ENCODE measurements at regions not wholly inside any gene's neighbourhood (a gene's known extent, or its start where the extent isn't known, plus 50 kb on each side); places are given as distances from the start of the nearest gene placed in this dataset.

DNA sequence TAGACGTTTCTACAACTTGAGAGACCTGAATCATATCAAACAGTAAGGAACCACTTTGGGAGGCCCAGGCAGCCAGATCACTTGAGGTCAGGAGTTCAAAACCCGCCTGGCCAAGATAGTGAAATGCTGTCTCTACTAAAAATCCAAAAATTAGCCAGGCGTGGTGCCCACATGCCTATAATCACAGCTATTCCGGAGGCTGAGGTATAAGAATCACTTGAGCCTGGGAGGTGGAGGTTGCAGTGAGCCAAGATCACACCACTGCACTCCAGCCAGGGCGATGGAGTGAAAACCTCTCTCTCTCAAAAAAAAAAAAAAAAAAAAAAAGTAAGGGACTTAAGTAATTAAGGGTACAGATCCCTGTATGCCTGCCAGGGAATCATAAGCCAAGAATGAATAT lies 103.4 kb upstream of the NUDT7 start:
- no peak overlapping the region for H3K4me3 ChIP-seq (ENCODE audit: low read length)
- H3K27me3 ChIP-seq (replicated peaks; ENCODE audit: control insufficient read depth, insufficient read depth, low read length): peaks cover 6% of the 10 kb centered on the region
- H3K9me3 ChIP-seq (ENCODE audit: control insufficient read depth, low read length): no peaks in the 10 kb centered on the region
- DNase-seq (ENCODE audit: low read depth): no peak
- H3K9ac ChIP-seq (ENCODE audit: low read length): no peak overlapping the region
- H3K36me3 ChIP-seq (ENCODE audit: control insufficient read depth, insufficient read depth, low read length, severe bottlenecking): no peaks in the 10 kb centered on the region
- H3K4me1 ChIP-seq (ENCODE audit: control insufficient read depth, insufficient read depth, low read length): no peaks in the 10 kb centered on the region

DNA sequence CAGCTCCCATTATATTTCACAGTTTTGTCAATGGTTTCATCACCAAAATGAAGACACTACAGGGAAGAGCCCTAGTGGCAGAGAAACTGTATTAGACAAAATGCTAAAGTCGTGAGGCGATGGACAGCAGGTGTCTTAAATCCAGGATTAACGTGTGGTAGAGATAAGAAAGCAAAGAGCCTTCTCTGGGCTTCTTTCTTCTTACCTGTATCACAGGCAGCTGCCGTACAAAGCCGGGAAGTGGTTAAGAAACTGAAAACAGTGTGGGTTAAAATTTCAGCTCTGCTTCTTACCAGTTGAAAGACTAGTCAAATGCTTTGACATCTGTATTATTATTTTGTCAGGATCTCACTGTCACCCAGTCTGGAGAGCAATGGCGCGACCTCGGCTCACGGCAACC lies 98.2 kb upstream of the NUDT7 start:
- no peak for DNase-seq (ENCODE audit: low read depth)

DNA sequence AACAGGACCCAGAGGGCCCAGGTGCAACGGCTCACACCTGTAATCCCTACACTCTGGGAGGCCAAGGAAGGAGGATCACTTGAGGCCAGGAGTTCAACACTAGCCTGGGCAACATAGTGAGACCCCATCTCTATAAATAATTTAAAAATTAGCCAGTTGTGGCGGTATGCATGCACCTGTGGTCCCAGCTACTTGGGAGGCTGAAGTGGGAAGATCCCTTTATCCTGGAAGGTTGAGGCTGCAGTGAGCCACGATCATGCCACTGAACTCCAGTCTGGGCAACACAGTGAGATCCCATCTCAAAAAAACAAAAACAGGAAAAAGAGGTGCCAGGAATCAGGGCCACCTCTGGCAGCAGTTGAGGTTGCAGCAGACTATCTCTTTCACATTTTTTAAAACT lies 85.7 kb upstream of the NUDT7 start:
- Histone ChIP-seq H3K4me3 (ENCODE audit: low read length) (no peak overlapping the region), H3K9ac (ENCODE audit: low read length) (no peak overlapping the region), H3K36me3 (ENCODE audit: control insufficient read depth, insufficient read depth, low read length, severe bottlenecking) (no peaks in the 10 kb centered on the region), H3K9me3 (ENCODE audit: control insufficient read depth, low read length) (no peaks in the 10 kb centered on the region), H3K27me3 (replicated peaks; ENCODE audit: control insufficient read depth, insufficient read depth, low read length) (peaks cover 6% of the 10 kb centered on the region), H3K4me1 (ENCODE audit: control insufficient read depth, insufficient read depth, low read length) (peaks cover 16% of the 10 kb centered on the region)
- DNase-seq (ENCODE audit: low read depth): no peak

More for the DNA sequence above, 98.2 kb upstream of the NUDT7 start:
- no peaks in the 10 kb centered on the region for H3K36me3 ChIP-seq (ENCODE audit: control insufficient read depth, insufficient read depth, low read length, severe bottlenecking)
- no peaks in the 10 kb centered on the region for H3K9me3 ChIP-seq (ENCODE audit: control insufficient read depth, low read length)
- H3K9ac ChIP-seq (ENCODE audit: low read length): no peak overlapping the region
- H3K4me1 ChIP-seq (ENCODE audit: control insufficient read depth, insufficient read depth, low read length): no peaks in the 10 kb centered on the region
- H3K4me3 ChIP-seq (ENCODE audit: low read length): no peak overlapping the region
- H3K27me3 ChIP-seq (replicated peaks; ENCODE audit: control insufficient read depth, insufficient read depth, low read length): no peaks in the 10 kb centered on the region

DNA sequence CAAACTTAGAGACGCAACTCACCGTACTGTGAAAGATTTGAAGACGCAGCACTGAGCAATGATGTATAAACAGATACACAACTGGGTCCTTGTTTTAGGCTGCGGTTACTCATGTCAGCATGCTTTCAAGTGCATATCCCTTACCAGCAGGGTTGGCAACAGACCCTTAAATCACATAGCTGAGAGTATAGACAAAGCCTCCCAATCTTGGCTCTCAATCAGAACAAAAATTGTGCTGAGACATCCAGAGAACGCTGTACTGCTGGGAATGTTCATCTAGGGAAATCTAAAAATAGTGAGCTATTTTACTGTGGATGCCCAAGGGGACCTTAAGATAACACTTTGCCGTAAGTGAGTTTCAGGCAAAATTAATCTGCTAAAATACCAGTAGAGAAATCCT lies 84.4 kb upstream of the NUDT7 start:
- H3K9ac ChIP-seq (ENCODE audit: low read length): no peak overlapping the region
- DNase-seq (ENCODE audit: low read depth): no peak
- H3K9me3 ChIP-seq (ENCODE audit: control insufficient read depth, low read length): no peaks in the 10 kb centered on the region
- peaks cover 12% of the 10 kb centered on the region for H3K27me3 ChIP-seq (replicated peaks; ENCODE audit: control insufficient read depth, insufficient read depth, low read length)
- H3K4me3 ChIP-seq (ENCODE audit: low read length): no peak overlapping the region
- H3K4me1 ChIP-seq (ENCODE audit: control insufficient read depth, insufficient read depth, low read length): peaks cover 16% of the 10 kb centered on the region
- H3K36me3 ChIP-seq (ENCODE audit: control insufficient read depth, insufficient read depth, low read length, severe bottlenecking): no peaks in the 10 kb centered on the region

DNA sequence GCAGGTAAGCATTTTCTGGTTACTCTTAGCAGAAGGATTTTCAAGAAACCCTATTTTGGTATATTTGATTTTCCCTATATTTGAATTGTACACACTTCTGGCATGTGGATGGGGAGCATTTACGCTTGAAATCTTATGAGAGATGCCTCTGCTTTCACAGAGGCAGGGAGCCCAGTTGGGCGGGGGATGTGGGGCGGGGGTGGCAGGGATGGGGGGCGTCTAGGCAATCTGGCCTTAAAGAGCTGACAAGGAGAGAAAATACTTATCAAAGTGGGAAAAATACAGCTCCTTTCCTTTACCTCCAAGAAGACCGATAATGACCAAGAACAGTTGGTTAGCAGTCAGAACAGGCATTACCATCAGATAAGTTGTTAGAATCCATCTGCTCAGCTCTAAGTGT lies 79.1 kb upstream of the NUDT7 start:
- H3K9ac ChIP-seq (ENCODE audit: low read length): no peak overlapping the region
- peaks cover 12% of the 10 kb centered on the region for H3K27me3 ChIP-seq (replicated peaks; ENCODE audit: control insufficient read depth, insufficient read depth, low read length)
- H3K9me3 ChIP-seq (ENCODE audit: control insufficient read depth, low read length): no peaks in the 10 kb centered on the region
- H3K4me1 ChIP-seq (ENCODE audit: control insufficient read depth, insufficient read depth, low read length): peaks cover 10% of the 10 kb centered on the region
- H3K4me3 ChIP-seq (ENCODE audit: low read length): no peak overlapping the region
- H3K36me3 ChIP-seq (ENCODE audit: control insufficient read depth, insufficient read depth, low read length, severe bottlenecking): no peaks in the 10 kb centered on the region
- no peak for DNase-seq (ENCODE audit: low read depth)

DNA sequence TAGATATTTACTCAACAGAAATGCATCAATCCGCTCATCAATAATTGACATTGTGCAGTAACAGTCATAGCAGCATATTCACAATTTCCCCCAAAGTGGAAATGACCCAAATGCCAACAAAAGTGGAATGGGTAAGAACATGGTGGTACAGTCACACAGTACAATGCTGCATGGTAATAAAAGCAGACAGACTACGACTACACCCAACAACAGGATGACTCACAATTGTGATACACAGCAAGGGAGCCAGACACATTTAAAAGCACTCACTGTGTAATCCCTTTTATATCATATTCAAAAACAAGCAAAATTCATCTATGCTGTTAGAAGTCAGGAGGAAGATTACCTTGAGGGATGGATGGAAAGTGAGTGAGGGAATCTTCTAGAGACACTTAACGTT lies 76.5 kb upstream of the NUDT7 start:
- Histone ChIP-seq H3K4me3 (ENCODE audit: low read length) (no peak overlapping the region), H3K9me3 (ENCODE audit: control insufficient read depth, low read length) (no peaks in the 10 kb centered on the region), H3K27me3 (replicated peaks; ENCODE audit: control insufficient read depth, insufficient read depth, low read length) (peaks cover 9% of the 10 kb centered on the region), H3K9ac (ENCODE audit: low read length) (no peak overlapping the region), H3K36me3 (ENCODE audit: control insufficient read depth, insufficient read depth, low read length, severe bottlenecking) (no peaks in the 10 kb centered on the region), H3K4me1 (ENCODE audit: control insufficient read depth, insufficient read depth, low read length) (peaks cover 8% of the 10 kb centered on the region)
- no peak for DNase-seq (ENCODE audit: low read depth)

DNA sequence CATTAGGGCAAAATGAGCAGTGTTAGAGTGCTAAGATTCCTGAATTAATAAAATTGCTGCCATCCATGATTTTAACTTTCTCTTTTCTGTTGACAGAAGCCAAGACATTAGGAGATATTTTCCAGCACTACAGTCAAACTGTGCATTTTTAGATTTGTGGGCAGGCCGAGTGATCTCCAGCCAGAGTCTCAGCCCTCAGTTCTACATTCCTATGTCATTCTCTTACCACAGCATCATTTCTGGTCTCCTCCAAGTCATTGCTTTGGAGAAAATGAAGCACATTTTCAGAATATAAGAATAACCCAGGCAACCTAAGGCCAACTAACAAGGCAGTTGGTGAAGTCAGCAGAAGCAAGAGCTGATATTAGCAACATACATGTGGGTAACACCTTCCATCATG lies 74.6 kb upstream of the NUDT7 start:
- no peaks in the 10 kb centered on the region for H3K36me3 ChIP-seq (ENCODE audit: control insufficient read depth, insufficient read depth, low read length, severe bottlenecking)
- H3K4me3 ChIP-seq (ENCODE audit: low read length): no peak overlapping the region
- no peak for DNase-seq (ENCODE audit: low read depth)
- no peaks in the 10 kb centered on the region for H3K27me3 ChIP-seq (replicated peaks; ENCODE audit: control insufficient read depth, insufficient read depth, low read length)
- no peaks in the 10 kb centered on the region for H3K9me3 ChIP-seq (ENCODE audit: control insufficient read depth, low read length)
- H3K4me1 ChIP-seq (ENCODE audit: control insufficient read depth, insufficient read depth, low read length): peaks cover 18% of the 10 kb centered on the region
- no peak overlapping the region for H3K9ac ChIP-seq (ENCODE audit: low read length)

DNA sequence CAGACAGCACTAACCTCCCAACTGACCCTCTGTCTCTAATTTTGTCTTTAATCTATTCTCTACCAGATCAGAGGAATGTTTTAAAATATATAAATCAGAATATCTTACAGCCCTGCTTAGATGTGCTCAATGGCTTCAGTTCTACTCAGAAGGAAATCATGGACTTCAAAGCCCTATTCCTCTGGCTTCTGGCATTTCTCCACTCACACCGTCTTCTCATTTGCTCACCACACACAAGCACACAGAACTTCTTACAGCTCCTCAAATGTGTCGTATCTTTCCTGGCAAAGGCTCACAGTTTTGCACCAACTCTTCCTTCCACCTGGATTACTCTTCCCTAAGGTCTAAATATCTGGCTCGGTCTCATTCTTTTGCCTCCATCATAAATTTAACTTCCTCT lies 71.6 kb upstream of the NUDT7 start:
- peaks cover 21% of the 10 kb centered on the region for H3K4me1 ChIP-seq (ENCODE audit: control insufficient read depth, insufficient read depth, low read length)
- no peak for DNase-seq (ENCODE audit: low read depth)
- H3K9ac ChIP-seq (ENCODE audit: low read length): no peak overlapping the region
- no peaks in the 10 kb centered on the region for H3K36me3 ChIP-seq (ENCODE audit: control insufficient read depth, insufficient read depth, low read length, severe bottlenecking)
- no peaks in the 10 kb centered on the region for H3K27me3 ChIP-seq (replicated peaks; ENCODE audit: control insufficient read depth, insufficient read depth, low read length)
- no peaks in the 10 kb centered on the region for H3K9me3 ChIP-seq (ENCODE audit: control insufficient read depth, low read length)
- no peak overlapping the region for H3K4me3 ChIP-seq (ENCODE audit: low read length)

DNA sequence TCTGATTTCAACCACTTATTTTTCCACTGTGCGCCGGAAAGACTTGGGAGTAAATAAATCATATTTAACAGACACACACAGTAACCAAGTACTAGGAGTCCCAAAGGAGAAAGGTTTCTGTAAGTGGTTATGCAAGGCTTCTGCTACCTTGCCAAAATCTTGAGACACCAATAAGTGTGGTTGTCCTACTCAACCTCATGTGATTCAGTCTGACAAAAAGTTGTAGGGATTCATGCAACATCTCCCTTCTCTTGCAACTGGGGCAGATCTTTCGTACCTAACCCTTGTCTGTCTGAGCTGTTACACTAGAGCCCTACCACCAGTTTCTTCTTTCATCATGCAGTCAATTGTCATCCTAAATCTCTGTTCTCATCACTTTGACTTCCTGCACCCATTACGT lies 69.9 kb upstream of the NUDT7 start:
- DNase-seq (ENCODE audit: low read depth): no peak
- no peak overlapping the region for H3K9ac ChIP-seq (ENCODE audit: low read length)
- H3K4me1 ChIP-seq (ENCODE audit: control insufficient read depth, insufficient read depth, low read length): peaks cover 21% of the 10 kb centered on the region
- no peaks in the 10 kb centered on the region for H3K36me3 ChIP-seq (ENCODE audit: control insufficient read depth, insufficient read depth, low read length, severe bottlenecking)
- H3K4me3 ChIP-seq (ENCODE audit: low read length): no peak overlapping the region
- H3K27me3 ChIP-seq (replicated peaks; ENCODE audit: control insufficient read depth, insufficient read depth, low read length): no peaks in the 10 kb centered on the region
- peaks cover 4% of the 10 kb centered on the region for H3K9me3 ChIP-seq (ENCODE audit: control insufficient read depth, low read length)

DNA sequence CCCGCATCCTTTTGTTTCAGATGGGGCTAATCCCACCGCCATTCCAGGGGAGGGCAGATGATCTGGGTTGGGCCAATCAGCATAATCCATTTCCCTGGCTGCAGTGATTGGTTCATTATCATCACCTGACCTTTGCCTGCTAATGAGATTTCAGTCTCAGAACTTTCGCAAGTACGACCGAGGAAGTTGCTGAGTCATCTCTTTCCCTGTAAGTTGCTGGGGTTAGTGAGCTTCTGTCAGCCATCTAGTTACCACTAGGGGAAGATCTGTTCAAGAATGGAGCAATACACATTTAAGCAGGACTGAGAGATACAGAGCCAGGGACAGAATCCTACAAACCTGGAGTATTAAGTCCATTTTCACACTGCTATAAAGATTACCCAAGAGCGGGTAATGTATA lies 65.3 kb upstream of the NUDT7 start:
- H3K4me3 ChIP-seq (ENCODE audit: low read length): no peak overlapping the region
- H3K9me3 ChIP-seq (ENCODE audit: control insufficient read depth, low read length): peaks cover 5% of the 10 kb centered on the region
- no peaks in the 10 kb centered on the region for H3K27me3 ChIP-seq (replicated peaks; ENCODE audit: control insufficient read depth, insufficient read depth, low read length)
- DNase-seq (ENCODE audit: low read depth): no peak
- H3K9ac ChIP-seq (ENCODE audit: low read length): no peak overlapping the region
- no peaks in the 10 kb centered on the region for H3K36me3 ChIP-seq (ENCODE audit: control insufficient read depth, insufficient read depth, low read length, severe bottlenecking)
- H3K4me1 ChIP-seq (ENCODE audit: control insufficient read depth, insufficient read depth, low read length): peaks cover 14% of the 10 kb centered on the region

DNA sequence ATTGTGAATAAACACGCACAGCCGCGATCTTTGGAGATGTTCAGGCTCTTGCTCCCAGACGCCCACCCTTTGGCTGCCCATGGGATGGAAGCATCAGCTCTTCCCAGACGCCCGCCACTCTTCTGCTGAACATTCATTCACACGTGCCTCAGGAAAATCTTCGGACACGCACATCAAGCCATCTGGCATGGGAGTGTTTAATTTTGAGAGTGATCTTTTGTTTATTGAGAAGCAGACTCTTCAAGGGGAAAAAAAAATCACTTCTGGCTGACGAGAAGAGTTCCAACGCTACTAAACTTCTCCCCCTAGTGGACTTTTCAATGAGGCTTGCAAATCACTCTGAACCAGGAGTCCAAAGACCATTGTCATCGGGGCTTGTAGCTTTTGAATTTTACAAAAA lies 62.0 kb upstream of the NUDT7 start:
- Histone ChIP-seq H3K4me3 (ENCODE audit: low read length) (peak overlapping the region; percentile 65), H3K4me1 (ENCODE audit: control insufficient read depth, insufficient read depth, low read length) (peaks cover 5% of the 10 kb centered on the region), H3K36me3 (ENCODE audit: control insufficient read depth, insufficient read depth, low read length, severe bottlenecking) (no peaks in the 10 kb centered on the region), H3K9ac (ENCODE audit: low read length) (peak overlapping the region; percentile 30), H3K9me3 (ENCODE audit: control insufficient read depth, low read length) (peaks cover 17% of the 10 kb centered on the region), H3K27me3 (replicated peaks; ENCODE audit: control insufficient read depth, insufficient read depth, low read length) (no peaks in the 10 kb centered on the region)
- peak; percentile 18 for DNase-seq (ENCODE audit: low read depth)

DNA sequence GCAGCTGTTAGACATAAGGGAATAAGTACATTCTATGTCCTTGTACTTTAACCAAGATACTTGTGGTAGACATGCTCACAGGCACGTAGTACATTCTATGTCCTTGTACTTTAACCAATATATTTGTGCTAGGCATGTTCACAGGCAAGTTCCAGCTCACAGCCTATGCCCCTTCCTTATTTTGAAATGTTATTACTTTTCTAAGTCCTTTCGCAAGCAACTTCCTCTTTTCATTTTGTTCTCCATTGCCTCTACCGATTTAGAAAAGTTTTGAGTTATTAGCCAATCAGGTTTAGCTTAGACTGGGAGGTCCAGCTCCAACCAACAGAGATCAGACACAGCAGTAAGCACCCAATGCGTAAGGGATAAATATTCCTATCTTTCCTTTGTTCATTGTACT lies 60.1 kb upstream of the NUDT7 start:
- peaks cover 5% of the 10 kb centered on the region for H3K4me1 ChIP-seq (ENCODE audit: control insufficient read depth, insufficient read depth, low read length)
- no peak overlapping the region for H3K4me3 ChIP-seq (ENCODE audit: low read length)
- no peaks in the 10 kb centered on the region for H3K27me3 ChIP-seq (replicated peaks; ENCODE audit: control insufficient read depth, insufficient read depth, low read length)
- no peak for DNase-seq (ENCODE audit: low read depth)
- no peaks in the 10 kb centered on the region for H3K36me3 ChIP-seq (ENCODE audit: control insufficient read depth, insufficient read depth, low read length, severe bottlenecking)
- peaks cover 13% of the 10 kb centered on the region for H3K9me3 ChIP-seq (ENCODE audit: control insufficient read depth, low read length)
- no peak overlapping the region for H3K9ac ChIP-seq (ENCODE audit: low read length)

Measured in adipocyte (in vitro differentiated cells).